SH-SY5Y (cell line): ENCODE measurements at regions not wholly inside any gene's neighbourhood (a gene's known extent, or its start where the extent isn't known, plus 50 kb on each side); places are given as distances from the start of the nearest gene placed in this dataset.

Source experiments
- GATA2 ChIP-seq: IDR thresholded peaks from 2 replicates; pipeline ENCODE4 v1.6.1; 2011; ENCODE audit warnings: mild to moderate bottlenecking, low read depth, low read length
- GATA3 ChIP-seq: IDR thresholded peaks from 2 replicates; pipeline ENCODE4 v1.6.1; 2011; ENCODE audit warnings: low read depth, mild to moderate bottlenecking, low read length, moderate library complexity

DNA sequence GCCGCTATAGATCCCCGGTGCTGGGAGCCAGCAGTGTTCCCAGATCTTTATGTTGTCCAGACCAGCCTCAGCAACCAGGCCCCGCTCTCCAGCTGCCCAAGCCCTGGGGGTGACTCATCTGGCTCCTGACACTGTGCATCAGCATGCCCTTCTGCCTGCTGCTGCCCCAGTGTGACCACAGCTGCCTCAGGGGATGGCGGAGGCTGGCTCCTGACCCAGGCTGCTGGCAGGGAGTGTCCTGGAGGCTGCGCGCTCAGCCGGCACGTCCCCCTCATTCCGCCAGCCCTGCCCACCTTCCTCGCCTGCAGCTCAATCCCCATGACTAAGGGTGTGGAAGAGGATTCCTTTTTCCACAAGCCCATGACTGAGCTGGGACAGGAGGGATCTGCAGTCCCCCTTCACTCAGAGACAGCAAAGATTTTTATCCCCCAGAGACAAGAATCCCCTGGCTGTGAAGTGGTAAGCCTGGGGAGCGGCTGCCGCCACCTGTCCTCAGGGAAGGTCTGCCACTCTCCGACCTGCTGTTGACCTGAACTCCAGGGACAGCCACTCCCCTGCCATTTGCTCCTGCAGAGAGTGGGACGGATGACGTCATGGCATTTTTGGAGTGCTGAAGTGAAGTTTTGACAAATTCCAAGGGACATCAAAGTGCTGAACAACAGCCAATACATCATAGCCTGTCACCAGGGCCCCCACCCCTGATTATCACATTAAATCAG is 182.8 kb upstream of the BMPER start:
- TF ChIP-seq GATA3 (no peak), GATA2 (peak; percentile 78)
